A673 (cell line): ENCODE measurements at regions not wholly inside any gene's neighbourhood (a gene's known extent, or its start where the extent isn't known, plus 50 kb on each side); places are given as distances from the start of the nearest gene placed in this dataset.

Source experiments
- BruUV-seq: library from RNA; stranded (reverse); fragments of 400-500 nt; replicated peaks from 2 replicates; lab custom pipeline; 2021; lab: Mats Ljungman, UMichigan
- CTCF ChIA-PET: fragments of 300-600 bp; sonication (Branson Sonifier 250); formaldehyde crosslinking; loops from one replicate; lab custom pipeline; 2022; ENCODE audit warnings: antibody characterized with exemption; lab: Charles Lee
- POLR2A ChIA-PET: fragments of 300-600 bp; sonication (Branson Sonifier 250); formaldehyde crosslinking; loops from one replicate; lab custom pipeline; 2022; ENCODE audit warnings: antibody characterized with exemption; ENCODE audit not compliant: low non-redundant PET; lab: Charles Lee
- DNase-seq: peaks from one replicate; pipeline ENCODE4 v3.0.0-alpha.2; 2015; ENCODE audit warnings: low spot score
- H3K27ac ChIP-seq: fragments of 200-600 bp; sonication (generic); 2 replicates; pipeline ENCODE4 v1.5.1; 2016; ENCODE audit warnings: mixed run types, low read depth, mild to moderate bottlenecking, mixed read lengths, antibody characterized with exemption, low read length; ENCODE audit not compliant: poor library complexity, severe bottlenecking
- H3K27me3 ChIP-seq: fragments of 200-600 bp; sonication (generic); replicated peaks from 2 replicates; pipeline ENCODE4 v1.6.1; 2017; ENCODE audit warnings: mixed run types, low read depth, mild to moderate bottlenecking, mixed read lengths, antibody characterized with exemption, low read length; ENCODE audit not compliant: insufficient read depth, poor library complexity
- H3K36me3 ChIP-seq: fragments of 200-600 bp; sonication (generic); 2 replicates; pipeline ENCODE4 v1.6.1; 2016; ENCODE audit warnings: mixed run types, mild to moderate bottlenecking, mixed read lengths, antibody characterized with exemption, low read length; ENCODE audit not compliant: insufficient read depth, poor library complexity, severe bottlenecking
- H3K4me1 ChIP-seq: fragments of 200-600 bp; sonication (generic); 2 replicates; pipeline ENCODE4 v1.6.1; 2017; ENCODE audit warnings: mixed run types, mild to moderate bottlenecking, mixed read lengths, antibody characterized with exemption, low read length; ENCODE audit not compliant: insufficient read depth, poor library complexity, severe bottlenecking
- H3K4me3 ChIP-seq: fragments of 200-600 bp; sonication (generic); 2 replicates; pipeline ENCODE4 v1.5.1; 2016; ENCODE audit warnings: low read depth, mixed run types, mild to moderate bottlenecking, mixed read lengths, low read length; ENCODE audit not compliant: poor library complexity, severe bottlenecking
- H3K9me3 ChIP-seq: fragments of 200-600 bp; sonication (generic); 2 replicates; pipeline ENCODE4 v1.6.1; 2016; ENCODE audit warnings: mixed run types, low read depth, mild to moderate bottlenecking, mixed read lengths, antibody characterized with exemption, low read length; ENCODE audit not compliant: poor library complexity, severe bottlenecking
- EZH2 ChIP-seq: fragments of 200-600 bp; sonication (generic); IDR thresholded peaks from 2 replicates; pipeline ENCODE4 v1.6.1; 2017; ENCODE audit warnings: borderline replicate concordance, low read depth, mild to moderate bottlenecking, mixed read lengths, antibody characterized with exemption, low read length; ENCODE audit not compliant: poor library complexity, severe bottlenecking
- intact Hi-C: fragments of 100-400 bp; cut with micrococcal nuclease; formaldehyde crosslinking; loops from one replicate; pipeline ENCODE4 v1.10.0; 2022; ENCODE audit not compliant: unreplicated experiment
- TF ChIP-seq, protein P1 (sequence below): fragments of 300-800, 200-600 bp; sonication (generic); conservative IDR thresholded peaks from 2 replicates; pipeline ENCODE4 v1.5.1; 2017; ENCODE audit warnings: low read depth, mild to moderate bottlenecking, antibody characterized with exemption, low read length, moderate library complexity, mixed read lengths

DNA sequence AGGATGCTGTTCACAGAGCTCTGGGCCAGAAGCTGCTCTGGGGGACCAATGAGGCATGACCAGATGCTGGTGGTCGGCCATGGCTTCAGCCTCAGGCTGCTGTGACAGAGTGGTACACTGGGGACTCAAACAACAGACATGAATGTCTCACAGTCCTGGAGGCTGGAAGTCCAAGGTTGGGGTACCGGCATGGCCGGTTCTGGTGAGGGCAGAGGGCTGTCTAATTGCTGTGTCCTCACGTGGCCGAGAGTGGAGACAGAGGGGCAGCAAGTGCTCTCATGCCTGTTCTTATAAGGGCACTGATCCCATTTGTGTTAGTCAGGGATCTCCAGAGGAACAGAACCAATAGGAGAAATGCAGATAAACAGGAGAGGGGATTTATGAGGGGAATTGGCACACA lies 253.5 kb upstream of the C1orf174 start:
- ChIA-PET CTCF (no interaction called here), POLR2A (no interaction called here)
- H3K27me3 ChIP-seq, result peaks cover 9% of the 10 kb centered on the region
- H3K4me3 ChIP-seq, result no peak overlapping the region
- no peaks in the 10 kb centered on the region for H3K9me3 ChIP-seq
- H3K27ac ChIP-seq, result no peak overlapping the region
- DNase-seq, result no peak
- intact Hi-C loops, result no loop called here
- H3K36me3 ChIP-seq, result no peaks in the 10 kb centered on the region
- BruUV-seq, result no TSS peak
- H3K4me1 ChIP-seq, result no peaks in the 10 kb centered on the region
- TF ChIP-seq EZH2, result no peak
- TF ChIP-seq, protein P1, sequence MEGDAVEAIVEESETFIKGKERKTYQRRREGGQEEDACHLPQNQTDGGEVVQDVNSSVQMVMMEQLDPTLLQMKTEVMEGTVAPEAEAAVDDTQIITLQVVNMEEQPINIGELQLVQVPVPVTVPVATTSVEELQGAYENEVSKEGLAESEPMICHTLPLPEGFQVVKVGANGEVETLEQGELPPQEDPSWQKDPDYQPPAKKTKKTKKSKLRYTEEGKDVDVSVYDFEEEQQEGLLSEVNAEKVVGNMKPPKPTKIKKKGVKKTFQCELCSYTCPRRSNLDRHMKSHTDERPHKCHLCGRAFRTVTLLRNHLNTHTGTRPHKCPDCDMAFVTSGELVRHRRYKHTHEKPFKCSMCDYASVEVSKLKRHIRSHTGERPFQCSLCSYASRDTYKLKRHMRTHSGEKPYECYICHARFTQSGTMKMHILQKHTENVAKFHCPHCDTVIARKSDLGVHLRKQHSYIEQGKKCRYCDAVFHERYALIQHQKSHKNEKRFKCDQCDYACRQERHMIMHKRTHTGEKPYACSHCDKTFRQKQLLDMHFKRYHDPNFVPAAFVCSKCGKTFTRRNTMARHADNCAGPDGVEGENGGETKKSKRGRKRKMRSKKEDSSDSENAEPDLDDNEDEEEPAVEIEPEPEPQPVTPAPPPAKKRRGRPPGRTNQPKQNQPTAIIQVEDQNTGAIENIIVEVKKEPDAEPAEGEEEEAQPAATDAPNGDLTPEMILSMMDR, result no peak

DNA sequence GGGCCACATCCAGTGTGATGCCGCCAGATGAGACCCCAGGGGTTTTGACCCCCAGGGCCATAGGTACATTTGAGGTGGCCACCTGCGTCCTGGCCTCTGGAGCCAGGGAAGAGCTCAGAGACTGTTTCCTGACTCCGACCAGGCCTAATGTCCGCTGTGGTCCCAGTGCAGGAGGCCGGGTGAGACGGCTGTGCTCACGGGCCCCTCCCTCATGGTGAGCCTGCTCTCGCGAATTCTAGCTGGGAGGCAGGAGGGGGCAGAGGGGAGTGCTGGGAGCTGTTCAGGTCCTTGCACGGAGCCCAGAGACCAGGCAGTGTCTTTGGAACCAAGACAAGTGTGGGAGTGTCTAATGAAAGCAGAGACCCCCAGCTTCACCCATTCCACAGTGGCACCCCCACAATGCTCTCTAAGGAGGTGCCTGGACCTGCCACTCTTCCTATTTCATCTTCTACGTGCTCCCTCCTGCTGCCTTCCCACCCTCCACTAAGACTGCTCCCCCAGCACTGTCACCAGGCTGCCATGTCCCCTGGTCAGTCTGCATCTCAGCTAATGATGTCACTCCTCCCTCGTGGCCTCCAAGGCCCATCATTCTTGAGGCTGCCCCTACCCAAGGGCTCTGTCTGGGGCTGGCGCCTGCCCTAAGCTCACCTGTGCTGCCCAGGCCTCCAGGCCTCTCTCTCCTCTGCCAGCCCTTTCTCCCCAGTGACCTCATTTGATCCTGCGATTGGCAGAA lies 256.3 kb upstream of the C1orf174 start:
- Histone ChIP-seq H3K27ac (no peak overlapping the region), H3K36me3 (no peaks in the 10 kb centered on the region), H3K27me3 (peaks cover 6% of the 10 kb centered on the region), H3K4me3 (no peak overlapping the region), H3K4me1 (no peaks in the 10 kb centered on the region), H3K9me3 (no peaks in the 10 kb centered on the region)
- BruUV-seq, result no TSS peak
- ChIA-PET POLR2A (no interaction called here), CTCF (no interaction called here)
- no peak for TF ChIP-seq EZH2
- TF ChIP-seq, protein P1, result no peak
- intact Hi-C loops, result no loop called here
- no peak for DNase-seq

DNA sequence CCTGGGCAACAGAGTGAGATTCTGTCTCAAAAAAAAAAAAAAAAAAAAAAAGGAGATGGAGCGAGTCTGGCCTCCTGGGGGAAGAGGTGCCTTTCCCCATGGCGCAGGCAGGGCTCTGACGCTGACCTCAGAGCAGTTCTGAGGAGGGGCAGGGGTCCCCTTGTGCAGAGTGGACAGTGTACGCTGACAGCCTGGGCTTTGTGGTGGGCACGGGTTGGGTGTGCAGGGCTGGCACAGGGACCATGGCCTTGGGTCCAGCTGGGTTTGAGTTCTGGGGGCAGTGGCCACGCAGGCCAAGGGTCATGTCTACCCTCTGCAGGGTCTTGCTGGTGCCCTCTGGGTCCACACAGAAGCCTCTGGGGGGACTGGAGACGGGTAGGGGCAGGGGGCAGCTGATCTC lies 260.1 kb upstream of the C1orf174 start:
- Histone ChIP-seq H3K4me3 (no peak overlapping the region), H3K9me3 (no peaks in the 10 kb centered on the region), H3K27me3 (peaks cover 10% of the 10 kb centered on the region), H3K4me1 (no peaks in the 10 kb centered on the region), H3K27ac (no peak overlapping the region), H3K36me3 (no peaks in the 10 kb centered on the region)
- no TSS peak for BruUV-seq
- intact Hi-C loops, result no loop called here
- ChIA-PET POLR2A (no interaction called here), CTCF (no interaction called here)
- DNase-seq, result no peak
- no peak for TF ChIP-seq EZH2
- TF ChIP-seq, protein P1, result no peak
